ELR (cell line): ENCODE measurements at regions not wholly inside any gene's neighbourhood (a gene's known extent, or its start where the extent isn't known, plus 50 kb on each side); places are given as distances from the start of the nearest gene placed in this dataset.
"Not testable (repeated sequence)": the region's sequence is repeated elsewhere in the genome, so short reads cannot be mapped to it uniquely, and the experiment has no call there.

Experiments used
- DNase-seq: peaks from one replicate; pipeline ENCODE4 v3.0.0-alpha.2; 2015; ENCODE audit warnings: low read depth

DNA sequence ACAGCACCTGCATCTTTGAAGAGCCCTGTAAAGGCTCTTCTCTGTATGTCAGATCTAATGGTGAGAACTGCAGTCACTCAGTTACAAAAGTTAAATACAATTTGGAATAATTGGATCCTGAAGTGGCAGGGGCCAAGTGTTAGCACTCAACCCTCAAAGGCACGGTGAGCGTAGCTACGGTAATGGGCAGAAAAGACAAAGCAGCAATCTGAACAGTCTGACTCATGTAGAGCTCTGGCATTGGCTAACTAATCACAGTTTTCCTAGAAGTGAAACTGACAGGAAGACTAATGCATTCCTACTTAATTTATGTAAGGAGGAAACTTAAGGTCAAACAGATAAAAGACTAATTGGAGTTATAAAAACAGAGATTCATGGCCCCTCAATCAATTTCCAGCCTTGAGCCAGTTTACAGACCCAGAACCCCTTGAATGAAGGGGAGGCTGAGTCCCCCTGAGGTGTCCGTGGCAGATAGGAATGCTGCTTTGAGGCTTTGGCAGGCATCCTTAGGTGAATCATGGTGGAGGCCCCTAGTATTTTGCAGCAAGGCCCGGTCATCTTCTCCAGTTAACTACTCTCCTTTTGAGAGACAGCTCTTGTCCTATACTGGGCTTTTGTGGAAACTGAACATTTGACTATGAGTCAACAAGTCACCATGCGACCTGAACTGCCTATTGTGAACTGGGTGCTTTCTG lies 450.7 kb downstream of the ZNF33B start:
- DNase-seq, result not testable (repeated sequence)

DNA sequence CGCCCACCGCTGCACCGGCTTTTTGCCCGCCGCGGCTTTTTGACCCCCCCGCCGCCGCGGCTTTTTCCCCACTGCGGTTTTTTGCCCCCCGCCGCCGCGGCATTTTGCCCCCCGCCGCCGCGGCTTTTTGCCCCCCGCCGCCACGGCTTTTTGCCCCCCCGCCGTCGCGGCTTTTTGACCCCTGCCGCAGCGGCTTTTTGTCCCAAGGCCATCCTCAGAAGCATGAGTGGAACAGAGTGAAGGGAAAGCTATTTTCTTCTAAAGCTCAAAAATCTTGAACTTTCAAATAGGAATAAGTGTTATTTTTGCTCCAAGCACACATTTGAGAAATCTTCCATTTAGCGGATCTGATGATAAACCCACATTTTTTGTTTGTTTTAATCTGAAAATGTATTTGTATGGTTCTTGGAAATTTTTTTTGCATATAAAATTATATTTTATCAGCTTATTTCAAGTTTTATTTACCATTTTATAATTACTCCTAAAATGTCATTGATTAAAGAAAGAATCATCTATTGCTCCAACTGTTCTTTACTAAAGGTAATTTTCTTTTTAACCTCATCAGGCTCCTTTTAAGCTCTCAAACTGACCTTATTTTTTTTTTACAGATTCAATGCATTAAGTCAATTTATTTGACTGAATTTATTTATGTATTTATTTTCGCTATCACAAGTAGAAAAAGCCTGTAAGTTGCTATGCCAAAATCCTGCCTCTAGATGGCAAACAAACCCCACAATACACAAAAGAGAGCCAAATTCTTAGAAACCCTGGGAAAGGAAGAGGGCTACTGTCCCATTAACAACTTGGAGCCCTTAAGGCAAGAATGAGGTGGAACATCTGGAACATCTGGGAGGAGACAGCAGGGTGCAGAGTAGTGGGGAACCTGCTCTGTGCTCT lies 460.3 kb downstream of the ZNF33B start:
- peak; percentile 28 for DNase-seq

DNA sequence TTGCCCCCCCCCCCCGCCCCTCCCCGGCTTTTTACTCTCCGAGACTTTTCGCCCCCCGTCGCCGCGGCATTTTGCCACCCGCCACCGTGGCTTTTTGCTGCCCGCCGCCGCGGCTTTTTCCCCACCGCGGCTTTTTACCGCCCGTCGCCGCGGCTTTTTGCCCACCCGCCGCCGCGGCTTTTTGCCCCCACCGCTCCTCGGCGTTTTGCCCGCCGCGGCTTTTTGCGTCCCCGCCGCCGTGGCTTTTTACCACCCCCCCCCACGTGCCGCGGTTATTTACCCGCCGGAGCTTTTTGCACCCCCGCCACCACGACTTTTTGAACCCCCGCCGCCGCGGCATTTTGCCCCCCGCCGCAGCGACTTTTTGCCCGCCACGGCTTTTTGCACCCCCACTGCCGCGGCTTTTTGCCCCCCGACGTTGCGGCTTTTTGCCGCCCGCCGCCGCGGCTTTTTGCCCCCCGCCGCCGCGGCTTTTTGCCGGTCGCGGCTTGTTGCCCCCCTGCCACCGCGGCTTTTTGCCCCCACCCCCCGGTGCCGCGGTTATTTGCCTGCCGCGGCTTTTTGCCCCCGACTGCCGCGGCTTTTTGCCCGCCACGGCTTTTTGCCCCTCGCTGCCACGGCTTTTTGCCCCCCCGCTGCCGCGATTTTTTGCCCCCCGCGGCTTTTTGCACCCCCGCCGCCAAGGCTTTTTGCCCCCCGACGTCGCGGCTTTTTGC lies 461.1 kb downstream of the ZNF33B start:
- no peak for DNase-seq

DNA sequence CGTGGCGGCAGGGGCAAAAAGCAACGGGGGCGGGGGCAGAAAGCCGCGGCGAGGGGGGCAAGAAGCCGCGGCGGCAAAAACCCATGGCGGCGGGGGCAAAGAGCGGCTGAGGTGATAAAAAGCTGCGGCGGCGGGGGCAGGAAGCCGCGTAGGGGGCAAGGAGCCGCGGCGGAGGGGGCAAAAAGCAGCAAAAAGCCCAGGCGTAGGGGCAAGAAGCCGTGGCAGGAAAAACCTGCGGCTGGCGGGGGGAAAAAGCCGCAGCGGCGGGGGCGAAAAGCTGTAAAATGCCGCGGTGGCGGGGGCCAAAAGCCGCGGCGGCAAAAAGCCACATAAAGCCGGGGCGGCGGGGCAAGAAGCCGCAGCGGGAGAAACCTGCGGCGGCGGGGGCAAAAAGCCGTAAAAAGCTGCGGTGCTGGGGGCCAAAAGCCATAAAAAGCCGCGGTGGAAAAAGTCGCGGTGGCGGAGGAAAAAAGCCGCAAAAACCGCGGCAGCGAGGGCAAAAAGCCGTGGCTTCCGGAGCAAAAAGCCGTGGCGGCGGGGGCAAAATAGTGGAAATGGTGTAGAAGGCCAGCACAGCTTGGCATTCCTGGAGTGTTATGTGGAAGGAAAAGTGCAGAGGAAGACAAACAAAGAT lies 487.8 kb downstream of the ZNF33B start:
- no peak for DNase-seq

DNA sequence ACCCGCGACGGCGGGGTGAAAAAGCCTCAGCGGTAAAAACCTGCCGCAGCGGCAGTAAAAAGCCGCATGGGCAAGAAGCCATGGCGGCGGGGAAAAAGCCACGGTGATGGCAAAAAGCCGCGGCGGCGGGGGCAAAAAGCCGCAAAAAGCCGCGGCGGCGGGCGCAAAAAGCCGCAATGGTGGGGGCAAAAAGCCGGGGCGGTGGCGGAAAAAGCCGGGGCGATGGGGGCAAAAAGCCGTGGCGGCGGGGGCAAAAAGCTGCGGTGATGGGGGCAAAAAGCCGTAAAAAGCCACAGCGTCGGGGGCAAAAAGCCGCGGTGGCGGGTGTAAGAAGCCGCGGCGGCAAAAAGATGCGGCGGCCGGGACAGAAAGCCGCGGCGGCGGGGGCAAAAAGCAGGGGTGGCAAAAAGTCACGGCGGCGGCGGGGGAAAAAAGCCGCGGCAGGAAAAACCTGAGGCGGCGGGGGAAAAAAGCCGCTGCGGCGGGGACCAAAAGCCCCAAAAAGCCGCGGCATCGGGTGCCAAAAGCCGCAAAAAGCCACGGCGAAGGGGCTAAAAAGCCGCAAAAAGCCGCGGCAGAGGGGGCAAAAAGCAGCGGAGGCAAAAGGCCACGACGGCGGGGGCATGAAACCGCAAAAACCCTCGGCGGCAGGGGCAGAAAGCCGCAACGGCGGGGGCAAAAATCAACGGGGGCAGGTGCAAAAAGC lies 488.5 kb downstream of the ZNF33B start:
- DNase-seq, result no peak

DNA sequence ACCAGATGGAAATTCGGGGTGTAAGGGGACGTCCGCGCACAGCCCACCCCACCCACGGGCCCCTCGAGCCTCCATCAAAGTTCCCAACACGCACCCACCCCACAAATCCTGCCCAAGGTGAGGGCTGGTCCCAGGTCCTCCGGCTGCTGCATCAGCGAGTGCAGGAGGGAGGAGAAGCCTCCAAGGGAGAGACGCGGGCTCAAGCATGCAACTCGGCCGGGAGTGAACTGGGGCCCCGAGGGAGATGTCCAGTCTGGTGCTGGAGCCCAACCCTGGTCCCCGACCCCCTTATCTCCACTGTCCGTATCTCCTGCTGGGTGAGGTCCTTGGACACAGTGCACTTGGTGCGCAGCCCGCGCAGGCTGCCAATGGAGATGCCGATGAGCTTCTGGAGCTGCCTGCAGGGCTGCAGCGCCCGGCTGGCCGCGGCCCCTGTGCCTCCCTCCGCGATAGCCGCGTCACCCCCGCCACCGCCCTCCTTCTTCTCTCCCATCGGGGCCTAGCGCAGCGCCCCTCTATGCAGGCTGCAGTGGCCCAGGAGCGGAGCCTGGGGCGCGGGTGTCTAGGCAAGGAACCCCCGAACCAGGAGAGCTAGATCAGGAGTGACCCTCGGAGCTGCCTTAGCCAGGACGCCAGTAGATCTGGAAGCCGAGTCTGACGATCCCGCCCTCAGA lies 489.2 kb downstream of the ZNF33B start:
- peak; percentile 2 for DNase-seq

DNA sequence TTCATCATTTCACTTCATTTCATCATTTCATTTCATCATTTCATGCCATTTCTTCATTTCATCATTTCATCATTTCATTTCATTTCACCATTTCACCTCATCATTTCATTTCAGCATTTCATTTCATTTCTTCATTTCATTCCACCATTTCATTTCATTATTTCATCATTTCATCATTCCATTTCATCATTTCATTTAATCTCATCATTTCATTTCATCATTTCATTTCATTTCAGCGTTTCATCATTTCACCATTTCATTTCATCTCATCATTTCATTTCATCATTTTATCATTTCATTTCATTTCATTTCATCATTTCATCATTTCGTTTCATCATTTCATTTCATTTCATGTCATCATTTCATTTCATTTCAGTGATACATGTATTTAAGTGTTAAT lies 492.2 kb downstream of the ZNF33B start:
- DNase-seq, result not testable (repeated sequence)

DNA sequence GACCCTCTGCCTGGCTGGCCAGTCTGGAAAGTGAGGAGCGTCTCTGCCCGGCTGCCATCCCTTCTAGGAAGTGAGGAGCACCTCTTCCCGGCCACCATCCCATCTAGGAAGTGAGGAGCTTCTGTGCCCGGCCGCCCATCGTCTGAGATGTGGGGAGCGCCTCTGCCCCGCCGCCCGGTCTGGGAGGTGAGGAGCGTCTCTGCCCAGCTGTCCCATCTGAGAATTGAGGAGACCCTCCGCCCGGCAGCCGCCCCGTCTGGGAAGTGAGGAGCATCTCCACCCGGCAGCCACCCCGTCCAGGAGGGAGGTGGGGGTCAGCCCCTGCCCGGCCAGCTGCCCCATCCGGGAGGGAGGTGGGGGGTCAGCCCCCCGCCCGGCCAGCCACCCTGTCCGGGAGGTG lies 500.3 kb downstream of the ZNF33B start:
- DNase-seq, result not testable (repeated sequence)

DNA sequence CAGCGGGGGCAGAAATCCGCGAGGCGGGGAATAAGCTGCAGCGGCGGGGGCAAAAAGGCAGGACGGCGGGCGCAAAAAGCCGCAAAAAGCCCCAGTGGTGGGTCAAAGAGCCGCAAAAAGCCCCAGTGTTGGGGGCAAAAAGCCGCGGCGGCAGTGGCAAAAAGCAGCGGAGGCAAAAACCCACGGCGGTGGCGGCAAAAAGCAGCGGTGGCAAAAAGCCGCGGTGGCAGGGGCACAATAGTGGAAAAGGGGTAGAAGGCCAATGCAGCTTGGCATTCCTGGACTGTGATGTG lies 525.3 kb downstream of the ZNF33B start:
- DNase-seq, result no peak

DNA sequence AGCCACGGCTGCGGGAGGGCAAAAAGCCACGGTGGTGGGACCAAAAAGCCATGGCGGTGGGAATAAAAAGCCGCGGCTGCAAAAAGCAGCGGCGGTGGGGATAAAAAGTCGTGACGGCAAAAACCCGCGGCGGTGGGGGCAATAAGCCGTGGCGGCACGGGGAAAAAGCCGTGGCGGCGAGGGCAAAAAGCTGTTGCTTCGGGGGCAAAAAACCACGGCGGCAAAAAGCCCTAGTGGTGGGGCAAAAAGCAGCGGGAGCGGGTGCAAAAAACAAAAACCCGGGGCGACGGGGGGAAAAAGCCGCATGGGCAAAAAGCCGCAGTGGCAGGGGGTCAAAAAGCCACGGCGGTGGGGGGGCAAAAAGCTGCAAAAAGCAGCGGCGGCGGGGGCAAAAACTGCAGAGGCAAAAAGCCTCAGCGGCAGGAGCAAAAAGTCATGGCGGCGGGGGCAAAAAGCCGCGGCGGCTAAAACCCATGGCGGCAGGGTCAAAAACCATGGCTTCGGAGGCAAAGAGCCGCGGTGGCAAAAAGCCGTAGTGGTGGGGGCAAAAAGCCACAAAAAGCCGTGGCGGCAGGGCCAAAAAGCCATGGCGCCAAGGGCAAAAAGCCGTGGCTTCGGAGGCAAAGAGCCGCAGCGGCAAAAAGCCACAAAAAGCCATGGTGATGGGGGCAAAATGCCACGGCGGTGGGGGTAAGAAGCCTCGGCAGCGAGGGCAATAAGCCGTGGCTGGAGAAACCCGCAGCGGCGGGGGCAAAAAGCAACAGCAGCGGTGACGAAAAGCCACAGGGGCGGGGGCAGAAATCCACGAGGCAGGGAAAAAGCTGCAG lies 525.8 kb downstream of the ZNF33B start:
- no peak for DNase-seq

DNA sequence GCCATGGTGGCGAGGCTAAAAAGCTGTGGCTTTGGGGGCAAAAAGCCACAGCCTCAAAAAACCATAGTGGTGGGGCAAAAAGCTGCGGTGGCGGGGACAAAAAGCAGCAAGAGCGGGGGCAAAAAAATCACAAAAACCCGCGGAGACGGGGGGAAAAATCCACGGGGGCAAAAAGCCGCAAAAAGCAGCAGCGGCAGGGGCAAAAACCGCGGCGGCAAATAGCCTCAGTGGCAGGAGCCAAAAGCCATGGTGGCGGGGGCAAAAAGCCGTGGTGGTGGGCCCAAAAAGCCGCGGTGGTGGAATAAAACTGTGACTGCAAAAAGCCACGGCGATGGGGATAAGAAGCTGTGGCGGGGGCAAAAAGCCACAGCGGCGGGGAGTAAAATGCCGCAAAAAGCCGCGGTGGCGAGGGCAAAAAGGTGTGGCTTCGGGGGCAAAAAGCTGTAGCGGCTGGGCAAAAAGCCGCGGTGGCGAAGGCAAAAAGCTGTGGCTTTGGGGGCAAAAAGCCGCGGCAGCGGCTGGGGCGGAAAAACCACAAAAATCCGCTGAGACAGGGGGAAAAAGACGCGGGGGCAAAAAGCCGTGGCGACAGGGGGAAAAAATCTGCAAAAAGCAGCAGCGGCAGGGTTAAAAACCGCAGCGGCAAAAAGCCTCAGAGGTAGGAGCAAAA lies 526.6 kb downstream of the ZNF33B start:
- no peak for DNase-seq

DNA sequence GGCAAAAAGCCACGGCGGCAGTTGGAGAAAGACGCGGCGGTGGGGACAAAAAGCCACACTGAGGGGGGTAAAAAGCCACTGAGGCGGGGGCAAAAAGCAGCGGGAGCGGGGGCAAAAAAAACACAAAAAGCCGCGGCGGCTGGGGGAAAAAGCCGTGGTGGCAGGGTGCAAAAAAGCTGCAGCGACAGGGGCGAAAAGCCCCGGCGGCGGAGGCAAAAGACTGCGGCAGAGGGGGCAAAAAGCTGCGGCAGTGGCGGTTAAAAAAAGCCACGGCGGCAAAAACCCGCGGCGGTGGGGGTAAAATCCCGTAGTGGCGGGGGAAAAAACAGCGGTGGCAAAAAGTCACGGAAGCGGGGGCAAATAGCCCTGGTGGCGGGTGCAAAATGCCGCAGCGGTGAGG lies 527.3 kb downstream of the ZNF33B start:
- DNase-seq, result no peak
